ENCODE measurements at regions not wholly inside any gene's neighbourhood (a gene's known extent, or its start where the extent isn't known, plus 50 kb on each side); places are given as distances from the start of the nearest gene placed in this dataset.

- TF ChIP-seq CTCF (IDR thresholded peaks at IDR 0.05), result no peak
- no peak for TF ChIP-seq EP300 (IDR thresholded peaks at IDR 0.05)
Observed at GRCh38 chr3:117750674-117751269, 1041.2 kb downstream of the TUSC7 start.
